Activated CD4-positive, alpha-beta T cell treated with anti-CD3 and anti-CD28 coated beads, Interleukin-10, Interleukin-2, amounts not matched to agents 100 ng/mL and 50 ng/mL, durations not matched to agents 16 hours and 8 hours (primary cell): ENCODE measurements at regions not wholly inside any gene's neighbourhood (a gene's known extent, or its start where the extent isn't known, plus 50 kb on each side); places are given as distances from the start of the nearest gene placed in this dataset.

Source experiments
- DNase-seq: peaks from one replicate; pipeline ENCODE4 v3.0.0-alpha.2; 2020

DNA sequence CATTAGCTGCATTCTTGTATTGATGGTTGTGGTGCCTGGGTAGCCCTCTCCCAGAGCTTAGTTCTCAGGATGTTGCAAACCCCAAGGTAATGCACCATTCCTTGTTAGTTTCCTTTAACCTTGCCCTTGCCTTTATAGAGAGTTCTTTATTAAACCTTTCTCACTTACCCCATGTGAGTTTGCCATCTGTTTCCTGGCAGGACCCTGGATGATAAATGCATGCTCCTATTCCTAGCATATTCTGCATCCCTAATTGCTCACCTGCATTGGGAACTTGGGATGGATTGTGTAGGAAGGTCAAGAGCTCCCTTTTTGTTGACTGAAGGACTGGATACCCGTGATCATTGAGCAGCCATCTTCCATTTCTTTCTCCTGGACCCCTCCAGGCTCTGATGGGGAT lies 59.9 kb upstream of the AP1S2 start:
- DNase-seq, result no peak

DNA sequence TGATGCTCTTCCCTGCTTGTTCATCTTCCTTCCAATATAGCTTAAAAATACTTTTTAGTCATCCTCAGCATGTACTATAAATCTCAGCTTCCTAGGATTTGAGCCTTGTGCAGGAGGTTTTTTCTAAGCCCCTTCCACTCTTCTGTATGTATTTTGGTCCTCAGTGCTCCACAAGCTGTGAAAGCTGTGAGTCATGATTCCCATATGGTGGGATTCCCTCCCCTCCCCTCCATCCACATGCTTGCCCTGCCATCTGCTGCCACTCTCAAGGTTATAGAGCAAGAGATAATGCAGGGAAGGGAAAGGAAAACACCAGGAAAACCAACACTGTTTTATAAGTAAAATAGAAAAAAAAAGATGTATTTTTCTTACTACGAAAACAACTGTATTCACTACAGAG lies 58.5 kb upstream of the AP1S2 start:
- DNase-seq, result no peak

DNA sequence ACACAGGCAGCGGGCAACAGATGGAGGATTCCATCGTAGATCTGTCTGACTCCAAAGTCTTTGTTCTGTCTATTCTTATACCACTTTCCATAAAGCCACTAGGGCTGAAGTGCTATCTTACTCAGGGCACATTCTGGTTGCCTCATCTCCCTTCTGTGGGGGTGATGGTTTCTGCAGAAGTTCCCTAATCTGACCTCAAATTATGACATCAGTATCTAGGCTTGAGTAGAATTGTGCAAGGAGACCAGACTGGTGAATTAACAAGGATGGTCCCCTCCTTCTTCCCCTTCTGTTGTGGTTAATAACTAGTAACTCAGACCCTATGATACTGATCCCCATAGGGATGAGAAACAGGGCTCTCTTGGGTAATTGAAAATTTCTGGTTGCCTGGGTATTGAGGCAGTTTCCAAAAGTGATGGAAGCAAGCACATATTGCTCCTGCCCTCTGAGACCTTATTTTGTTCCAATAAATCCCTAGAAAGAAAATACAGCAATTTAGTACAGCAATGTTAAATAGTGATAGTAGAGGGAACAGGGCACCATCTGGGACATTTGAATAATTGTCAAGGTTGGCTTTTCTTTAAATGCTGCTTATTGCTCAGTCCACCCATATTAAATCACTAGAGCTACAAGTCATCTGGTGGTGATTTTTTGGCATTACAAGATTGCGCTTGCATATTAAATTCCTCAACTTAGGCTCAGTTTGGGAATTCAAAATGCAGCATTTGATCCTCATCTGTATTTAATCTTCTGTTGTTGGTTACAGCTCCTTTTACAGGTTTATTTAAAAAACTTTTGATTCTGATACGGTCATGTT lies 57.3 kb upstream of the AP1S2 start:
- no peak for DNase-seq

DNA sequence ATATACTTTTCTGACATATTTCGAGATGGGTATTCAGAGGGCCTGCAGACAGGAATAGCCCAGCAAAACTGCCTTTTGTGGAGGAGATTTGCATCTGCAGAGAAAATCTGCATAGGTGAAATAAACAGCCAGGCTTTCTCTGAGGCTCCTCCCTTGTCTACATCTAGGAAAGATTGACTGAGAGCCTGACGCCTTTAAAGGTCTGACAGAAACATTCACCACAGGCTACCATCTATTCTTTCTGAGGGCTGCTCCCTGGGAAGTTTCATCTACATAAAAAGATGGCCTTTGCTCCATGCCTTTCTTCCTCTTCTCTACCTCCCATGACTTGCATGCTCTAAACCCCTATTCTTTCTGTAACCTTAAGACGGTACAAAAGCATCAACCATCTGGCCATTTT lies 55.0 kb upstream of the AP1S2 start:
- DNase-seq, result no peak

DNA sequence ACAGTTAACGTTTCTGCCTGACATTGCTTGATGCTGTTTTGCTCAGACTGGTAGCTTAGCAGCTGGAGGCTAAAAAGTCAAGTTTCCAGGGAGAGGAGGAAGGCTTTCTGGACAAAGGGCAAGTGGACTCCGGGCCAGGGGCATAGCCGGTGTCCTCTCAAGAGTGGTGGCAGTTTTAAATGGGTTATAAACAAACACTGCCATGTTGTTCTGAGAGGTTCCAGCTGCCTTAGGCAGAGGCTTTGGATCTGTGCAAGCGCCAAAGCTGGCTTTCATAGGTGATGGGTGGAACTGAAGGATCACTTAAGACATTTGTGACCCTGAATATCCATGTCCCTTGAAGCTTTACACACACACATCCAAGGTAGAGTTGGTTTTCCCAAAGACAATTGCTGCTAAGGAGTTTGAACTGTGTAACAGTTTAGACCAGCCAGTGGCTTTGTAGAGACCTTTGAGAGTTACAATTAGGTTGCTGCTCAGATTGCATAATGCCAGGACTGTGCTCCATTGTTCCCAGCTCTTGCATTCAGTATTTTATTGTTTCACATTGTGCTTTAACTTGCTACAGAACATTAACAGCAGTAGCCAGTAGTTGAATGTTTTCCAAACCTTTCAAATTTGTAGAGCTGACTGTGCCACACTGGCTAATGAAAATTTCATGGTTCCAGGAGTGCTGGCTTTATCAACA lies 54.1 kb upstream of the AP1S2 start:
- DNase-seq, result no peak

DNA sequence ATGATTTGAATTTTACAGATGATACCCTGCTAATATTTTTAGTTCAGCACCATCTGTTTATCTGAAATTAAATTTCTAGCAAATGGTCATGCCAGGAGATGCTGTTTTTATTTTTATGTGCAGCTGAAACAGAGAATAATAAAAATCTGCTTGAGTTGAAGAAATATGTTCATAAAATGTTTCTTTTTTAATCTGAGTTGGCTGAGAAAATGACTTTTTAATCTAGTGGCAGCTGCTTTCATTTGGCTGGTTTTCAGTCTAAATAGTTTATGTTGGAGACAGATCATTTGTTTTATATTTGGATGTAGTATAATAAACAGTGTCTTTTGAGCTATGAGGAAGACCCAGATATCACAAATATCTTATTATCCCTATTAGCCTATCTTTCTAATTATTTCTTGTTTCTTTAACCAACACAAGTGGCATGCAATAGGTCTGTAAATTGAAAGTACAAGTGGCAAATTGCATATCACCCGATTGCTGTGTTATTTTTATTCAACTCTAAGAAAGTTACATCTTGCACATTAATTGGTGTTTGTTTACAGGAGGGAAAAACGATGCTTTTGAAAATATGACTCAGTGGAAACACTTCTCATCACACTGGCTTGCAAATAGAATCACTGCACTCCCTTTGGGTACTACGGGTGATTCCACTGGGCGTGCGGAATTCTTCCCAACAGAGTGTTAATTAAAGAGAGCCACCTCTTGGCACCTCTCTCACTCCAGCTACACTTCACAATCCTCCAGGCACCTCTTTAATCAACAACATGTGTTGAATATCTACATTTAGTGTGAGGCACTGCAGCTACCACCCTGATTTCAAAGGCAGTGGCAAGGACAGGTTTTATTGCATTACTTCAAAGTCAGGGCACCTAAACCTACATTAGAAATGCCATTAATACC lies 51.7 kb upstream of the AP1S2 start:
- no peak for DNase-seq
